GM19328 (cell line): ENCODE measurements at regions not wholly inside any gene's neighbourhood (a gene's known extent, or its start where the extent isn't known, plus 50 kb on each side); places are given as distances from the start of the nearest gene placed in this dataset.
"Not testable (repeated sequence)": the region's sequence is repeated elsewhere in the genome, so short reads cannot be mapped to it uniquely, and the experiment has no call there.

Experiments used
- ATAC-seq: cut with Tn5 transposase; IDR thresholded peaks from one replicate; pipeline ENCODE4 v1.9.1; 2021; ENCODE audit warnings: mild to moderate bottlenecking, moderate library complexity; ENCODE audit not compliant: unreplicated experiment

GRCh38 chr3:110504401-110504800 lies 567.2 kb upstream of the NECTIN3 start:
- no peak for ATAC-seq

GRCh38 chr3:110504901-110505300 lies 566.7 kb upstream of the NECTIN3 start:
- ATAC-seq: no peak

GRCh38 chr3:110506890-110507289 lies 564.7 kb upstream of the NECTIN3 start:
- ATAC-seq: no peak

GRCh38 chr3:110507570-110507969 lies 564.0 kb upstream of the NECTIN3 start:
- not testable (repeated sequence) for ATAC-seq

GRCh38 chr3:110512961-110513360 lies 558.7 kb upstream of the NECTIN3 start:
- no peak for ATAC-seq

- ATAC-seq: no peak
These were observed 553.6 kb upstream of the NECTIN3 start for GRCh38 chr3:110518031-110518430.

- ATAC-seq: no peak
These were observed 552.5 kb upstream of the NECTIN3 start for GRCh38 chr3:110519071-110519470.

- no peak for ATAC-seq
These were observed 550.6 kb upstream of the NECTIN3 start for GRCh38 chr3:110521019-110521418.

- not testable (repeated sequence) for ATAC-seq
These were observed 546.0 kb upstream of the NECTIN3 start for GRCh38 chr3:110525558-110526064.

- no peak for ATAC-seq
These were observed 544.6 kb upstream of the NECTIN3 start for GRCh38 chr3:110526777-110527727.

- no peak for ATAC-seq
These were observed 543.1 kb upstream of the NECTIN3 start for GRCh38 chr3:110528305-110529121.

- ATAC-seq: no peak
These were observed 540.7 kb upstream of the NECTIN3 start for GRCh38 chr3:110530902-110531301.

GRCh38 chr3:110533089-110533488 lies 538.5 kb upstream of the NECTIN3 start:
- no peak for ATAC-seq

- no peak for ATAC-seq
These were observed 529.0 kb upstream of the NECTIN3 start for GRCh38 chr3:110542552-110543150.

- no peak for ATAC-seq
These were observed 526.9 kb upstream of the NECTIN3 start for GRCh38 chr3:110544730-110545129.

GRCh38 chr3:110550511-110550910 lies 521.1 kb upstream of the NECTIN3 start:
- ATAC-seq: no peak

GRCh38 chr3:110562621-110563020 lies 509.0 kb upstream of the NECTIN3 start:
- ATAC-seq: no peak

GRCh38 chr3:110564674-110565073 lies 506.9 kb upstream of the NECTIN3 start:
- no peak for ATAC-seq

- ATAC-seq: no peak
These were observed 504.6 kb upstream of the NECTIN3 start for GRCh38 chr3:110567029-110567428.

GRCh38 chr3:110568246-110568645 lies 503.4 kb upstream of the NECTIN3 start:
- ATAC-seq: no peak

- no peak for ATAC-seq
These were observed 502.5 kb upstream of the NECTIN3 start for GRCh38 chr3:110569073-110569472.
